ENCODE measurements at regions not wholly inside any gene's neighbourhood (a gene's known extent, or its start where the extent isn't known, plus 50 kb on each side); places are given as distances from the start of the nearest gene placed in this dataset.
A peak's percentile ranks its signal among the peaks of the same experiment; 100 is the strongest.

GRCh38 chr20:47406849-47407682 lies 50.6 kb upstream of the ZMYND8 start:
- POLR2A ChIA-PET (ENCODE audit: partially characterized antibody) = no interaction called here
- no peak for DNase-seq
- no peak overlapping the region for H3K27ac ChIP-seq (ENCODE audit: low read depth, low read length)
- no peaks in the 10 kb centered on the region for H3K4me1 ChIP-seq (ENCODE audit: insufficient read depth, low read length)
- H3K27me3 ChIP-seq (ENCODE audit: insufficient read depth, low read length) = no peaks in the 10 kb centered on the region
- Mint-ChIP-seq H3K4me3 (no peak overlapping the region), H3K9me3 (no peaks in the 10 kb centered on the region), H3K36me3 (no peaks in the 10 kb centered on the region), H3K4me1 (no peaks in the 10 kb centered on the region), H3K27ac (peak overlapping the region in 1 of 7 donors; percentile 29), H3K27me3 (no peaks in the 10 kb centered on the region)
- intact Hi-C loops (cut with micrococcal nuclease) = no loop called here
- H3K9me3 ChIP-seq (ENCODE audit: control insufficient read depth in 1 of 2, low read length in 2 of 2) = no peaks in the 10 kb centered on the region
- CTCF ChIA-PET (ENCODE audit: partially characterized antibody) = no interaction called here
- no peaks in the 10 kb centered on the region for H3K36me3 ChIP-seq (ENCODE audit: insufficient read depth, low read length)
- no peak overlapping the region for H3K4me3 ChIP-seq (ENCODE audit: low read length in 2 of 2)

- H3K36me3 ChIP-seq (ENCODE audit: insufficient read depth, low read length) = no peaks in the 10 kb centered on the region
- intact Hi-C loops (cut with micrococcal nuclease) = loop anchor here (10.0 kb wide), 1 partner anchor 204 kb away; no protein-coding TSS in a partner anchor
- CTCF ChIA-PET (ENCODE audit: partially characterized antibody) = interaction anchor here (0.7 to 1.2 kb wide), 2 partner anchors 20 to 210 kb away, joined by 3 read pairs; no protein-coding TSS in a partner anchor
Observed at GRCh38 chr20:47411161-47411560, 54.7 kb upstream of the ZMYND8 start.

GRCh38 chr20:47412083-47412482 lies 55.6 kb upstream of the ZMYND8 start:
- Histone ChIP-seq H3K36me3 (ENCODE audit: insufficient read depth, low read length) (no peaks in the 10 kb centered on the region), H3K27me3 (ENCODE audit: insufficient read depth, low read length) (no peaks in the 10 kb centered on the region), H3K4me1 (ENCODE audit: insufficient read depth, low read length) (peaks cover 36% of the 10 kb centered on the region), H3K9me3 (ENCODE audit: control insufficient read depth in 1 of 2, low read length in 2 of 2) (no peaks in the 10 kb centered on the region), H3K27ac (ENCODE audit: low read depth, low read length) (no peak overlapping the region), H3K4me3 (ENCODE audit: low read length in 2 of 2) (no peak overlapping the region)
- Mint-ChIP-seq H3K9me3 (peaks cover 0 to 1% (median 0%) of the 10 kb centered on the region in 8 donors), H3K36me3 (no peaks in the 10 kb centered on the region), H3K4me3 (no peak overlapping the region), H3K27ac (no peak overlapping the region), H3K4me1 (peaks cover 16 to 40% (median 30%) of the 10 kb centered on the region in 4 donors), H3K27me3 (no peaks in the 10 kb centered on the region)
- ChIA-PET POLR2A (ENCODE audit: partially characterized antibody) (no interaction called here), CTCF (ENCODE audit: partially characterized antibody) (interaction anchor here (1.0 to 3.0 kb wide), 3 partner anchors 28 to 209 kb away, joined by 3 to 25 read pairs (median 8); no protein-coding TSS in a partner anchor)
- intact Hi-C loops (cut with micrococcal nuclease) = loop anchor here (10.0 kb wide), 1 partner anchor 203 kb away; no protein-coding TSS in a partner anchor
- DNase-seq = no peak

More at GRCh38 chr20:47411161-47411560, 54.7 kb upstream of the ZMYND8 start:
- no peaks in the 10 kb centered on the region for H3K27me3 ChIP-seq (ENCODE audit: insufficient read depth, low read length)
- H3K4me3 Mint-ChIP-seq = no peak overlapping the region
- peaks cover 29% of the 10 kb centered on the region for H3K4me1 ChIP-seq (ENCODE audit: insufficient read depth, low read length)
- H3K27ac Mint-ChIP-seq = no peak overlapping the region
- H3K27ac ChIP-seq (ENCODE audit: low read depth, low read length) = no peak overlapping the region
- H3K36me3 Mint-ChIP-seq = no peaks in the 10 kb centered on the region
- H3K4me1 Mint-ChIP-seq = peaks cover 11 to 31% (median 23%) of the 10 kb centered on the region in 4 donors
- no peaks in the 10 kb centered on the region for H3K9me3 ChIP-seq (ENCODE audit: control insufficient read depth in 1 of 2, low read length in 2 of 2)
- no peak overlapping the region for H3K4me3 ChIP-seq (ENCODE audit: low read length in 2 of 2)
- POLR2A ChIA-PET (ENCODE audit: partially characterized antibody) = interaction anchor here (0.6 kb wide), 1 partner anchor 145 kb away, joined by 3 read pairs; no protein-coding TSS in a partner anchor
- H3K9me3 Mint-ChIP-seq = peaks cover 0 to 1% (median 0%) of the 10 kb centered on the region in 8 donors
- DNase-seq = no peak
- H3K27me3 Mint-ChIP-seq = no peaks in the 10 kb centered on the region

DNA sequence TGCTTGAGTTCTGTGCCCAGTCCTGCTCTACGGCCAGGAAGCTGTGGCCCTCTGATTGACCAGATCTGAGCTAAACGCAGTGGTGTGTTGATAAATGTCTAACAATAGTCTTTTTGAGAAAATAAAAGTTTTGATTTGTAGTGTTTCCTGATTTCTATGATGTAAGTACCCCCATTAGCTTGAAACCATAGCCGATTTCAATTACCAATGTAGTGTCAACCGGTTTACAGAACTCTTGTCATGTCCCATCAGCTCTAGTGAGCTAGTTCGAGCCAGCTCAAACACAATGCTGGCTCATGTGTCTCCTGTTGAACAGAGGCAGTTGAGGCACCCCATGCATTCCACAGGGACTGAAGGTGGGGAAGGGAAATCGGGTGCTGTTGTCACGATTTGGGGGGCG lies 56.7 kb upstream of the ZMYND8 start:
- H3K4me3 ChIP-seq (ENCODE audit: low read length in 2 of 2) = no peak overlapping the region
- peaks cover 36% of the 10 kb centered on the region for H3K4me1 ChIP-seq (ENCODE audit: insufficient read depth, low read length)
- Mint-ChIP-seq H3K36me3 (no peaks in the 10 kb centered on the region), H3K4me1 (peaks cover 18 to 51% (median 34%) of the 10 kb centered on the region in 4 donors), H3K27ac (peak overlapping the region; percentile 33 to 92 (median 84)), H3K9me3 (peaks cover 0 to 1% (median 0%) of the 10 kb centered on the region in 8 donors), H3K4me3 (peak overlapping the region in 1 of 8 donors; percentile 10), H3K27me3 (no peaks in the 10 kb centered on the region)
- intact Hi-C loops (cut with micrococcal nuclease) = loop anchor here (10.0 kb wide), 1 partner anchor 202 kb away; no protein-coding TSS in a partner anchor
- H3K27me3 ChIP-seq (ENCODE audit: insufficient read depth, low read length) = no peaks in the 10 kb centered on the region
- H3K27ac ChIP-seq (ENCODE audit: low read depth, low read length) = no peak overlapping the region
- POLR2A ChIA-PET (ENCODE audit: partially characterized antibody) = interaction anchor here (1.2 kb wide), 1 partner anchor 89 kb away, joined by 4 read pairs; no protein-coding TSS in a partner anchor
- CTCF ChIA-PET (ENCODE audit: partially characterized antibody) = interaction anchor here (0.8 to 3.0 kb wide), 5 partner anchors 29 to 210 kb away, joined by 3 to 25 read pairs (median 3); no protein-coding TSS in a partner anchor
- DNase-seq = no peak
- H3K36me3 ChIP-seq (ENCODE audit: insufficient read depth, low read length) = no peaks in the 10 kb centered on the region
- H3K9me3 ChIP-seq (ENCODE audit: control insufficient read depth in 1 of 2, low read length in 2 of 2) = no peaks in the 10 kb centered on the region

- H3K36me3 Mint-ChIP-seq = no peaks in the 10 kb centered on the region
- intact Hi-C loops (cut with micrococcal nuclease) = loop anchor here (10.0 kb wide), 1 partner anchor 197 kb away; no protein-coding TSS in a partner anchor
Observed at GRCh38 chr20:47417245-47418068, 61.0 kb upstream of the ZMYND8 start.

GRCh38 chr20:47418069-47418757 lies 61.7 kb upstream of the ZMYND8 start:
- no peak overlapping the region for H3K27ac ChIP-seq (ENCODE audit: low read depth, low read length)
- H3K27ac Mint-ChIP-seq = peak overlapping the region in 6 of 7 donors; percentile 22 to 89 (median 40)
- H3K9me3 Mint-ChIP-seq = peaks cover 0 to 1% (median 0%) of the 10 kb centered on the region in 8 donors
- ChIA-PET POLR2A (ENCODE audit: partially characterized antibody) (no interaction called here), CTCF (ENCODE audit: partially characterized antibody) (interaction anchor here (1.7 to 2.4 kb wide), 2 partner anchors 34 to 35 kb away, joined by 5 to 7 read pairs; no protein-coding TSS in a partner anchor)
- peaks cover 29% of the 10 kb centered on the region for H3K4me1 ChIP-seq (ENCODE audit: insufficient read depth, low read length)
- H3K4me3 Mint-ChIP-seq = no peak overlapping the region
- no peaks in the 10 kb centered on the region for H3K36me3 Mint-ChIP-seq
- no peaks in the 10 kb centered on the region for H3K27me3 Mint-ChIP-seq
- no peaks in the 10 kb centered on the region for H3K9me3 ChIP-seq (ENCODE audit: control insufficient read depth in 1 of 2, low read length in 2 of 2)
- no peaks in the 10 kb centered on the region for H3K36me3 ChIP-seq (ENCODE audit: insufficient read depth, low read length)
- H3K27me3 ChIP-seq (ENCODE audit: insufficient read depth, low read length) = no peaks in the 10 kb centered on the region
- DNase-seq = no peak
- intact Hi-C loops (cut with micrococcal nuclease) = loop anchor here (10.0 kb wide), 1 partner anchor 197 kb away; no protein-coding TSS in a partner anchor
- peaks cover 16 to 46% (median 27%) of the 10 kb centered on the region in 4 donors for H3K4me1 Mint-ChIP-seq
- H3K4me3 ChIP-seq (ENCODE audit: low read length in 2 of 2) = no peak overlapping the region

More at GRCh38 chr20:47417245-47418068, 61.0 kb upstream of the ZMYND8 start:
- H3K27ac ChIP-seq (ENCODE audit: low read depth, low read length) = no peak overlapping the region
- Mint-ChIP-seq H3K4me3 (peak overlapping the region in 1 of 8 donors; percentile 10), H3K4me1 (peaks cover 20 to 54% (median 34%) of the 10 kb centered on the region in 4 donors), H3K9me3 (peaks cover 0 to 1% (median 0%) of the 10 kb centered on the region in 8 donors), H3K27me3 (no peaks in the 10 kb centered on the region), H3K27ac (peak overlapping the region; percentile 15 to 89 (median 59))
- H3K27me3 ChIP-seq (ENCODE audit: insufficient read depth, low read length) = no peaks in the 10 kb centered on the region
- H3K4me3 ChIP-seq (ENCODE audit: low read length in 2 of 2) = no peak overlapping the region
- H3K9me3 ChIP-seq (ENCODE audit: control insufficient read depth in 1 of 2, low read length in 2 of 2) = no peaks in the 10 kb centered on the region
- no peaks in the 10 kb centered on the region for H3K36me3 ChIP-seq (ENCODE audit: insufficient read depth, low read length)
- no peak for DNase-seq
- CTCF ChIA-PET (ENCODE audit: partially characterized antibody) = interaction anchor here (0.8 to 2.4 kb wide), 3 partner anchors 34 to 145 kb away, joined by 3 to 7 read pairs (median 3); no protein-coding TSS in a partner anchor
- POLR2A ChIA-PET (ENCODE audit: partially characterized antibody) = no interaction called here
- H3K4me1 ChIP-seq (ENCODE audit: insufficient read depth, low read length) = peaks cover 36% of the 10 kb centered on the region

All from CD4-positive, alpha-beta memory T cell (primary cell).